Stimulated activated CD8-positive, alpha-beta memory T cell treated with anti-CD3 and anti-CD28 coated beads, Interleukin-15, amount 100 ng/mL, for 4 hours (primary cell): ENCODE measurements at regions not wholly inside any gene's neighbourhood (a gene's known extent, or its start where the extent isn't known, plus 50 kb on each side); places are given as distances from the start of the nearest gene placed in this dataset.

ENCODE experiments used
- DNase-seq, 2 donors: peaks; one replicate each; pipeline ENCODE4 v3.0.0-alpha.2; 2020; ENCODE audit warnings: low read depth in 2 of 2

GRCh38 chr12:45549337-45549902, 180.1 kb upstream of the ARID2 start:
- no peak for DNase-seq

GRCh38 chr12:45553204-45553603, 176.3 kb upstream of the ARID2 start:
- DNase-seq: no peak

GRCh38 chr12:45557016-45557415, 172.5 kb upstream of the ARID2 start:
- DNase-seq: no peak

DNA sequence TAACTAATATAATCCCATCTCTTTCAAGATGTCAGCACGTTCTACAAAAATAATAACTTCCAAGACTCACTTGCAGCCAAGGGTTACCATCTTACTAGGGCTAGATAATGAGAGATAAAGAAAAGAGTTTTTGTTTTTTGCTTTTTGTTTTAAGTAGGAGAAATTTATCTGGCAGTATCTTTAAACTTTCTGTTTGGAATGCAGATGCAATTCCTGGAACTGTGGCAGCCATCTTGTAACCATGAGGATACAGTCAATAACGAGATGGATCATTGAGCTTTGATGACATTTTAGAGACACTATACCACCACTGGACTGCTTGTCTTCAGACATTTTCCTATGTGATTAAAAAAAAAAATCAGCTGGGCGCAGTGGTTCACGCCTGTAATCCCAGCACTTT, 171.2 kb upstream of the ARID2 start:
- DNase-seq: no peak

DNA sequence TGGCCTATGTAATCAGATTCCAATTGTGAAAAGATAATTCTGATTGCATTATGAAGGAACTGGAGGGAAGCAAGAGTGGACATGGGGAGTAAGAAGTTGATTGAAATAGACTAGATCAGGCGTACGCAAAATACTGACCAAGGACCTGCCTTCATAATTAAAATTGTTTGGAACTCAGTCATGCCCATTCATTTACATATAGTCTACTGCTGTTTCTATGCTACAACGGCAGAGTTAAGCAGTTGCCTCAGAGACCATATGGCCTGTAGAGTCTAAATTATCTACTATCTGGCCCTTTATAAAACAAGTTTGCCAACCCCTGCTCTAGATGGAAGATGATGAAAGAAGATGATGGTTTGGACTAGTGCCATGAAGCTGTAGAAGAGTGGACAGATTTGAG, 170.0 kb upstream of the ARID2 start:
- DNase-seq: no peak

- DNase-seq: no peak
These were observed 168.8 kb upstream of the ARID2 start for GRCh38 chr12:45560689-45561088.

GRCh38 chr12:45561488-45561887, 168.0 kb upstream of the ARID2 start:
- no peak for DNase-seq

DNA sequence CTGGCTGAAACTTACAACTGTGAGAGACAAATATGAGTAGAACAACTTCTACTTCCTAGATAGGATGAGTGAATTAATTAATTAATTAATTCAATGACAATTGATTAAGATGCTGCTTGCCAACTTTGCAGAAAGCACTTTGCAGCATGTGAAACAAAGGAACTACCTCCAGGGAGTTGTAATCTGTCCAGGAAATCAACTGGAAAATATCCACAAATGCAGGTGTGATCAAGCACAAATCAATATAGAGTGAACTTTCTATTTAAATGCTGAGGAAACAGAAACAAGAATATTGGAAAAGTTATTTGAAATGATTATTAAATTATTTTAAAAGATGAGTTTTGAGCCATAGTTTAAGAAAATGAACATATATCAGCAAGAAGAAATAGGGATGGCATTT, 163.9 kb upstream of the ARID2 start:
- no peak for DNase-seq

- DNase-seq: no peak
These were observed 163.2 kb upstream of the ARID2 start for GRCh38 chr12:45566257-45566656.

GRCh38 chr12:45568808-45569207, 160.7 kb upstream of the ARID2 start:
- no peak for DNase-seq

GRCh38 chr12:45570501-45570900, 159.0 kb upstream of the ARID2 start:
- no peak for DNase-seq

DNA sequence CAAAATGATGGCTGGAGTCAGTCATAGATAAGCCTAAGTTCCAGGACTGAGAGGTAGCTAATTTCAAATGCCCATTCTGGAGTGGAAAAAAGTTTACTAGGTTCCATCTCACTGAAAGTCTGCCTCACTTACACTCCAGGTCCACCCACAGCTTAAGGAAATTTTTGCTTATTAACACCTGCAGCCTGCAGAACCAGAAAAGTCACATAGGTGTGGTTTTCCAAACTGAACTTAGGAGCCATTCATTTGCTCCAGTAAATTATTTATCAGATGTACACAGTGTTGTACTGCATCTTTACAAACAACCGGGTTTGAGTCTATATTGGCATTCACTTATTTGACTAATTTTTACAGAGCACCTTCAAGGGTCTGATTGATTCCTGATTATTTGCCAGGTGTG, 157.4 kb upstream of the ARID2 start:
- DNase-seq: no peak

- DNase-seq: no peak
These were observed 154.1 kb upstream of the ARID2 start for GRCh38 chr12:45575417-45575816.

DNA sequence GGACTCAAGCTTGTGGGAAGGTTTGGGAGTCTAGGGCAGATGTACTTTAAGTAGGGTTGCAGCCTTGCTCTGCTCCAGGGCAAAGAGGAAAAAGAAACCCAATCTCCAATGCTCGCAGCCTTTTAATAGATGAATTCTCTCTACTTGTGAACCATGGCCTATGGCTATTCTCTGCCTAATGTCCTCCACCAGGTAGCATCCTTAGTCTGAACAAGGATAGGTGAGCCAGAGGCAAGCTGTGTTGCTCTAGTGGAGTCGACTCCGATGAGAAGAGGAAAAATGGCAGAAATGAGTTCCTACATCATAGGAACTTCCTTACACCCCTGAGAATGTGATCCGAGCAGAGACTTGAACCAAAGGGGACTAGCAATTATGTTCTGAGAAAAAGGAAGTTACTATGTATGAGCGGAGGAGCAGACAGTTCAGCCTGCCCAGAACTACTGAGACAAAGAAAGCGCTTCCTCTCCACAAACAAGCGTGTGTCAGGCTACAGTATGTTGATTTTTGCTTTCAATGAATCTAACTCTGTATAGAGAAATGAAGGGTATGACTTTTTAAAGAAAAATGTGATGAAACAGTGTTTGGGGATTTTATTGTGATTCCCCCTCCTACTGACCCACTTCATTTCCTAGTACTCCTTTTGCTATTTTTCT, 153.6 kb upstream of the ARID2 start:
- DNase-seq: no peak

DNA sequence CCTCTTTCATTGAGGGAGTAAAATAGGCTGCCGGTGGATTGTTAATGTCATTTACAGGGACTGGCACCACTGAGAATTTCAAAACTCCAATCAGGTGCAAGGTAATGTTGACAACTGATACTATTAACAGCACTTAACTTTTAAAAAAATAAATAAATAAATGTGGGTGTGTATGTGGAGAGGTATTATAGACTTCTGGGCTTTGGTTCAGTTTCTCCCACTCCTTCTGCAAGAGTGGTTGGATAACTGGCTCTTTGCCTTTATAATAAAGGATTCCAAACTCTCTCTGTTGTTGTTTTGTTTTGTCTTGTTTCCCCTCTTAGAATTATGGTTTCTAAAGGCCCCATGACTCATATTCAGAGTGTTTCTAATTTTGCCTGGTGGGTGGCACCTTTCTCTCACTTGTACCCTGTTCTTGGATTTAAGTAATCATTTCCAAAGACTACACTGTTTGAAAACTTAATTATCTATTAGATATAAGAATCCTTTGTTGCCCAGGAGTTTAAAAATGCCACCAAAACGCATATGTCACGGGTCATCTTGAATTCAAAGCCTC, 151.6 kb upstream of the ARID2 start:
- no peak for DNase-seq

GRCh38 chr12:45580356-45580969, 149.0 kb upstream of the ARID2 start:
- DNase-seq: no peak

- no peak for DNase-seq
These were observed 148.4 kb upstream of the ARID2 start for GRCh38 chr12:45581112-45581511.

DNA sequence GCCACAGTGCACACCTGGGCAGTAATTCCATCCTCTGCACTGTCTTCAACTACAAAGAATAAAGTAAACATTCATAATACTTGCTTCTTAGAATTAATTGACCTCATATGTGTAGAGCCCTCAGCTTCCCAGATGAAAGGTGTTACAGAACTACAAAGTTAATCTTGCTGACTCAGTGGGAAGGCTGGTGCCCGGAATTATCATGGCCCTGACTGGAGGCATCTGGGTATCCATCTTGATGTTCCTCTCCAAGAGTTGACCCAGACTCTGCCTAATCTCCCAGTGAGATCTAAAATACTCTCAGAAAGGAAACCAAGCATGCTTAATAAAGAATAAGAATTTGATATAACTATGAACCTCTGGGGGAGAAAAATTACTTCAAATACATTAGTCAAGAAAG, 147.0 kb upstream of the ARID2 start:
- DNase-seq: no peak

DNA sequence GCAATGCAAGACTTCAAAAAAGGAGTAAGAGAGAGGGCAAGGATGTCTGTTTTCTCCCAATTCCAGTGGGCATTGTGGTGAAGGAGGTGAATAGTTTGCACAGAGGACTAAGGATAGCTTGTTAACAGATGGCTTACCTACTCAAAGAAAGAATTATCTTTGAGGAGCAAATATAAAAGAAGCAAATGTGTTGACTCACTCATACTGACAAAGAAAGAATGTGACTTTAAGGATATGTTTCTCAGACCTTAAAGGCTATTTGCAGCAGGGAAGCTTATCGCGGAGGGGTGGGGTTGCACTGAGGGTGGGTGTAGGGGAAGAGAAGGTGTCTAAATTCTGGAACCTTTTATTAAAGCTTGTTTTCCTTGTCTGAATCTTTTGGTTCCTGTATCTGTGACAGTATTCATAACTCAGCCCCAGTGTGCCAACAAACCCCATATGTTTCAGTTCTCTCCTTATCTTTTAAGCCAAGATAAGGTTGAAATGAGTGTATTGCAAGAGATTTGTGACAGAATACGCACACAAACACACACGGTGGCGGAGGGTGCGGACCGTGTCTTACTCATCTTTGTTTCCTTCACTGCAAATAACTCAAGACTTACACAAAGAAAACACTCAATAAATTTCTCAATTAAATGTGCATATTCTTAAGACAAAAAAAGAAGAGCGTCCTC, 146.4 kb upstream of the ARID2 start:
- no peak for DNase-seq

GRCh38 chr12:45584336-45584735, 145.2 kb upstream of the ARID2 start:
- DNase-seq: no peak

DNA sequence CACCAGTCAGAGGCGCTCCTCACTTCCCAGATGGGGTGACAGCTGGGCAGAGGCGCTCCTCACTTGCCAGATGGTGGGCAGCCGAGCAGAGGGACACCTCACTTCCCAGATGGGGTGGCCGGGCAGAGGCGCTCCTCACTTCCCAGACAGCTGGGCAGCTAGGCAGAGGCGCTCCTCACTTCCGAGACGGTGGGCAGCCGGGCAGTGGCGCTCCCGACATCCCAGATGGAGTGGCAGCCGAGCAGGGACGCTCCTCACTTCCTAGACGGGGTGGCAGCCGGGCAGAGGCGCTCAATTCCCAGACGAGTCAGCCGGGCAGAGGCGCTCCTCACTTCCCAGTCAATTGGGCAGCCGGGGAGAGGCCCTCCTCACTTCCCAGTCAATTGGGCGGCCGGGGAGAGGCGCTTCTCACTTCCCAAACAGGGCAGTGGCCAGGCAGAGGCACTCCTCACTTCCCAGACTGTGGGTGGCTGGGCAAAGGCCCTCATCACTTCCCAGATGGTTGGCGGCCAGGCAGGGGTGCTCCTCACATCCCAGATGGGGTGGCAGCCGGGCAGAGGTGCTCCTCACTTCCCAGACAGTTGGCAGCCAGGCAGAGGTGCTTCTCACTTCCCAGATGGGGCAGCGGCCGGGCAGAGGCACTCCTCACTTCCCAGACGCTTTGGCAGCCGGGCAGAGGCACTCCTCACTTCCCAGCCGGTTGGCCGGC, 143.8 kb upstream of the ARID2 start:
- DNase-seq: no peak

- no peak for DNase-seq
These were observed 143.0 kb upstream of the ARID2 start for GRCh38 chr12:45586486-45586885.
